ENCODE measurements at regions not wholly inside any gene's neighbourhood (a gene's known extent, or its start where the extent isn't known, plus 50 kb on each side); places are given as distances from the start of the nearest gene placed in this dataset.

GRCh38 chr10:10774416-10774815 lies 243.3 kb upstream of the CELF2 start:
- no peak for TF ChIP-seq ZBTB7A (IDR thresholded peaks at IDR 0.05; ENCODE audit: low read depth)
- no peak for TF ChIP-seq TEAD4 (IDR thresholded peaks at IDR 0.05)
- no peak for TF ChIP-seq MAX (IDR thresholded peaks at IDR 0.05)
- no peak for TF ChIP-seq RAD21 (IDR thresholded peaks at IDR 0.05; ENCODE audit: low read depth)
- no peak for TF ChIP-seq YY1 (IDR thresholded peaks at IDR 0.05; ENCODE audit: low read depth)
- TF ChIP-seq REST (IDR thresholded peaks at IDR 0.05; ENCODE audit: low read depth), result no peak
- no peak for TF ChIP-seq CEBPB (IDR thresholded peaks at IDR 0.05)
- no peak for TF ChIP-seq TAF1 (IDR thresholded peaks at IDR 0.05; ENCODE audit: low read depth)
- TF ChIP-seq NFIC (IDR thresholded peaks at IDR 0.05), result no peak
- TF ChIP-seq EP300 (IDR thresholded peaks at IDR 0.05; ENCODE audit: borderline replicate concordance), result no peak
